Loucy (cell line): ENCODE measurements at regions not wholly inside any gene's neighbourhood (a gene's known extent, or its start where the extent isn't known, plus 50 kb on each side); places are given as distances from the start of the nearest gene placed in this dataset.

Experiments
- EZH2phosphoT487 ChIP-seq: fragments of 200-600 bp; IDR thresholded peaks from 2 replicates; pipeline ENCODE4 v1.6.1; 2018; ENCODE audit warnings: antibody characterized with exemption, mild to moderate bottlenecking, moderate library complexity, borderline replicate concordance
- TF ChIP-seq, protein P1 (sequence below): fragments of 200-600 bp; sonication (generic); conservative IDR thresholded peaks from 2 replicates; pipeline ENCODE4 v1.5.1; 2014; ENCODE audit warnings: mild to moderate bottlenecking, antibody characterized with exemption, low read length

DNA sequence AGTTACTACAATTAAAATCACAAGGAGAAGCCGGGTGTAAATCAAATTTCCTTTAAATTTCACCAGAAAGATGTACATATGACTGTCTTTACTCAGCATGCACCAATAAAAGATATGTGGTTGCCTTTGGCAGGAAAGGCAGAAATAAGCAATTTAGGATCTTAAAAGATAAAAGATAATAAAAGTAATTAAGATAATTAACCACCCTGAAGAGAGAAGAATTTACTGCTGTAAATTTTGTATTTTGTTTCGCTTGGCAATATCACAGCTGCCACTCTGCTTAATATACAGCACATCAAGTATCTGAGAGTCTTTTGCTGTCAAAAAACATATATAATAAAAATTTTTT lies 411.9 kb downstream of the MN1 start:
- TF ChIP-seq, protein P1, sequence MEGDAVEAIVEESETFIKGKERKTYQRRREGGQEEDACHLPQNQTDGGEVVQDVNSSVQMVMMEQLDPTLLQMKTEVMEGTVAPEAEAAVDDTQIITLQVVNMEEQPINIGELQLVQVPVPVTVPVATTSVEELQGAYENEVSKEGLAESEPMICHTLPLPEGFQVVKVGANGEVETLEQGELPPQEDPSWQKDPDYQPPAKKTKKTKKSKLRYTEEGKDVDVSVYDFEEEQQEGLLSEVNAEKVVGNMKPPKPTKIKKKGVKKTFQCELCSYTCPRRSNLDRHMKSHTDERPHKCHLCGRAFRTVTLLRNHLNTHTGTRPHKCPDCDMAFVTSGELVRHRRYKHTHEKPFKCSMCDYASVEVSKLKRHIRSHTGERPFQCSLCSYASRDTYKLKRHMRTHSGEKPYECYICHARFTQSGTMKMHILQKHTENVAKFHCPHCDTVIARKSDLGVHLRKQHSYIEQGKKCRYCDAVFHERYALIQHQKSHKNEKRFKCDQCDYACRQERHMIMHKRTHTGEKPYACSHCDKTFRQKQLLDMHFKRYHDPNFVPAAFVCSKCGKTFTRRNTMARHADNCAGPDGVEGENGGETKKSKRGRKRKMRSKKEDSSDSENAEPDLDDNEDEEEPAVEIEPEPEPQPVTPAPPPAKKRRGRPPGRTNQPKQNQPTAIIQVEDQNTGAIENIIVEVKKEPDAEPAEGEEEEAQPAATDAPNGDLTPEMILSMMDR = no peak
- no peak for TF ChIP-seq EZH2phosphoT487
